Ecto neural progenitor cell (in vitro differentiated cells): ENCODE measurements at regions not wholly inside any gene's neighbourhood (a gene's known extent, or its start where the extent isn't known, plus 50 kb on each side); places are given as distances from the start of the nearest gene placed in this dataset.
"Not testable (repeated sequence)": the region's sequence is repeated elsewhere in the genome, so short reads cannot be mapped to it uniquely, and the experiment has no call there.

Experiments used
- DNase-seq: peaks from one replicate; pipeline ENCODE4 v3.0.0-alpha.2; 2018; ENCODE audit warnings: low spot score

DNA sequence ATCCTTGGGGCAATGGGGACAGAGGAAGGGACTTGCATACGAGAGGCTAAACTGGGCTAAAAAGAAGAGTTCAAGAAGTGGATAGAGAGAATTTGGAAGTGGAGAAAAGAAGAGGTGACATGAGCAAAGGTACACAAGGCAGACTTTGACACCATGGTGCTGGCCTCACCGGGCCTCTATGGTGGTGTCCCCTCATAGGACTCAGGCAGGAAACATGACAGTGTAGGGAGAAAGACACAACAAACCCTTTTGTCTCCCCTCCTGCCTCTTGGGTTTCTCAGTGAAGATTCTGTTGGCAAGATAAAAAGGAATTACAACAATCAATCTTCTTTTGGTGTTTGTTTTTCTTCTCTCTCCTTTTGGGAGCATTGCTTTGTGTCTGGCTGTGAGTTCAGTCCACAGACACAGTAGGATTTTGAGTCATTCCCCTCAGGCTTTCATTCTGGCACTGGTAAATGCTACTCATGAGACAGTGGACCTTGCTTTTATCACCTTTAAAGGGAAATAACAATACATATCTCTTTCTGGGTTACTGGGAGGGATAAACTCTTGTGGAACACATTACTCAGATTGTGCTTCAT, 827.7 kb downstream of the TNS3 start:
- DNase-seq = no peak

GRCh38 chr7:46753662-46754061, 828.2 kb downstream of the TNS3 start:
- no peak for DNase-seq

- DNase-seq = no peak
Observed at GRCh38 chr7:46752881-46753366, 829.0 kb downstream of the TNS3 start.

DNA sequence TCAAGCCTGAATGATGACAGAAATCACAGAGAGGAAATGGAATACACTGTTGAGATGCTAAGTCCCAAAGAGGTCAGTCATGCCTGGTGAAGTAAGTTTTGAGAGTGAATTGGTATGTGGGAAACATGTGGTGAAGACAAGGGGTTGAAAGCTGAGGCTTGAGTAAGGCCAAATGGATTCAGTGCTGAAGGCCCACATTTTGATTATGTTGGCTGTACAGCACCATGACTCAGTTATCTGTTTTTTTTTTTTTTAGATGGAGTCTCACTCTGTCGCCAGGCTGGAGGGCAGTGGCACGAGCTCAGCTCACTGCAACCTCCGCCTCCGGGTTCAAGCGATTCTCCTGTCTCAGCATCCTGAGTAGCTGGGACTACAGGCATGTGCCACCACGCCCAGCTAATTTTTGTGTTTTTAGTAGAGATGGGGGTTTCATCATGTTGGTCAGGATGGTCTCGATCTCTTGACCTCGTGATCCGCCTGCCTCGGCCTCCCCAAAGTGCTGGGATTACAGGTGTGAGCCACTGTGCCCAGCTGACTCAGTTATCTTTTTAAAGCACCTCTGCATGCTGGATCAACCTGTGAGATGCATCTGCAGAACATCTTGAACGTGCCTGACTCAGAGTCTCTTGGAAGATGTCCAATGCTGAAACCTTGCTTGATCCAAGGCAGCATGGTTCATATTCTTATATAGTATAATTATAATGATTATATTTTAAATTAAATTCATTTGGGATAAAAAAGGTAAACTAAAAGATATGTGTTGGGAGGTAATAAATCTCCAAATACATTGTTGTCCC, 829.8 kb downstream of the TNS3 start:
- DNase-seq = not testable (repeated sequence)

DNA sequence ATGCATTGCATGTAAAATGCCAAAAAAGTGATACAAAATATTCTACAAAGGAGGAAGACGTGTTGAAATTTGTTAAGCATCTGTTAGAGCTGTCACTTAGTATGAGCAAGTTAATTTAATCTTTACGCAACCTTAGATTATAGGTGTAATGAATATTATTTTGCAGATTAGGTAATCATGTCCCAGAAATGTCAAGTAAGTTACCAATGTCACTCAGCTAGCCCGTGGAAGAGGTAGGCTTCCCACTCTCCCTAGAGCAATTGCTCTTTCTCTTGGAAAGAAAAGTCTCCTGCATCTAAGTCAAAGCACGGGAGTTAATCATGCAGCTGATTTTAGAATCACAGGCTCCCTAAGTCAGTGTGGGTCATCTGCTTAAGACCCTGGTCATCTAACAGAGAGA, 830.4 kb upstream of the IGFBP3 start:
- no peak for DNase-seq

DNA sequence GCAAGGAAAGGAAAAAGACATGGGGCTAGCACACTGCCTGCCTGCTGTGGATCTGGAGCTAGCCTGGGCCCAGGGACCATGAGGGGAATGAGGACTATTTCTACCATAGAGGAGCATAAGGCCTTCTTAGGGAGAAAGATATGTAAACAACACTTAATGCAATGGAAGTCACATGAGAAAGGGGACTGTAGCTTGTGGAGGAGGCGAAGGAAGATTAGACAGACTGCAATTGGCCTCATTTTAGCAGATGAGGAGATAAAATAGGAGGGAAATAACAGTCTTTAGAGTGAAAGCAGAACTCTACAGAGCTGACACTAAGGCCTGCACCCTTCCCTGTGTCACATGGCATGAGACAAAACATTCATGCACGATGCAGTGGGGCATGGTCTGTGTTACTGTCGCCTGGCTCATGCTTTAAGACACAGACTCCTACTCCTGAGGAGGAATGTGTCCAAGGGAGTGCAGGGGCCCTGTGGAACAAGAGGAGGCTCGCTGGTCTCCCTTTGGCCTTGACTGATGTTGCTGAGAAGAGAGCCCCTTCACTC, 829.3 kb upstream of the IGFBP3 start:
- no peak for DNase-seq

DNA sequence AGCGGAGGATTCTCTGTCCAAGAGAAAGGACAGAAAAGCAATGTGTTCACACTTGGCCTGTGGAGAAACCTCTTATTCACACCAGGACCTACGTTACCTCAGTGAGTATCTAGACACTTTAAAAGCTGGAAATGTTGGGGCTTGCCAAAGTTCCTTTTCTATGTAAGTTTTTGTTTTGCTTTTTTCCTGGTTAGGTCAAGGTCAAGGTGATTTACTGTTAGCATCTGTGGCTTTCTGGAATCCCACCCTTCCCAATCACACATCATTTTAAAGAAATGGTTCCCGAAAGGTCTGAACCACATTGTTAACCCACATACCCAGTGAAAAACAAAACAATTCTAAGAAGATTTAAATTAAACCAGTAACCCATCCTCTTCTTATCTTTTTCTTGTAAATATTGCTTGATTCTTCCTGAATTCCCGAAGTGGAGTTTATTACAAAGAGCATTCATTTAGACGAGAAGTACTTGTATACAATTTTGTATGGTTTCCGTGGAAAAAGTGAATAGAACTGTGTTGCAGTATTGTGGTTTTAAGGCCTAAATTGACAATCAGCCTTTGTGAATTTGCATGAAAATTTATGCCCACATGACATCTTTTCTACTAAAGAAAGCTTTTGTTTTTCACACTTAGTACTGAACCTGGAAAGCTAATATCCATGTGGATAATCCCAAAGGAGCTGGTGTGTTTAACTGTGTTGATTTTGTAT, 827.0 kb upstream of the IGFBP3 start:
- no peak for DNase-seq

GRCh38 chr7:46746695-46747687, 825.9 kb upstream of the IGFBP3 start:
- DNase-seq = no peak

DNA sequence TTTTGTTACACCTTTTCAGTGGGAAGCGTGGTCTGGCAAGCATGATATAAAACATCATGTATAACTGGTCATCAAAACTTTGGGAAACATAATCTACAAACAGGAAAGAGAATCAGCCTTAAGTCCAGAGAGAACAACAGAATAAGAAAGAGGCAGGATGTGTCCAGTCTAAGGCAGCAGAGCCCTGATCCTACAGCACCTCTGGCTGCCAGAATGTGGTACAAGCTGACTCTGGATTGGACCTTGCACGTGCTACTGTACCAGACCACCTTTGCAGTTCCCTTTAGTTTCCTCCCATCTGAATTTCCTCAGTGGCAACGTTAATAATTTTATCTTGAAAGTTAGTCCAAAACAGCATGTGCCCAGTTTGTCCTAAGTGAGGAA, 824.6 kb upstream of the IGFBP3 start:
- no peak for DNase-seq

- DNase-seq = no peak
Observed at GRCh38 chr7:46744957-46745706, 824.1 kb upstream of the IGFBP3 start.

DNA sequence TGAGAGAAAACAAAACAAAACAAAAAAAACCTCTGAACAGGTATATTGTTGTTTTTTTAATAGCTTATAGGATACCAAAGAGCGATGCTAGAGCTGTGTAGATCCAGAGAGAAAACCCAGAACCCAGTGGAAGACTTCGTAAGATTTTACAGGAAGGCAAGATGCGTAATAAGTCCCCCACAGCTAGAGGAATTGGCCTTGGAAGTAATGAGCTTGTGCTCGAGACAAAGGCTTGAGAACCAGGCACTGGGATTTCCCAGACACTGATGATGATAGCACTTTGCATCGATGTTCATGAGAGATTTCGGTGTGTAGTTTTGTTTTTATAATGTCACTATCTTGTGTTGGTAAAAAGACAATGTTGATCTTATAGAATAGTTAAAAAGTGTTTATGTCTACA, 821.5 kb upstream of the IGFBP3 start:
- DNase-seq = no peak

DNA sequence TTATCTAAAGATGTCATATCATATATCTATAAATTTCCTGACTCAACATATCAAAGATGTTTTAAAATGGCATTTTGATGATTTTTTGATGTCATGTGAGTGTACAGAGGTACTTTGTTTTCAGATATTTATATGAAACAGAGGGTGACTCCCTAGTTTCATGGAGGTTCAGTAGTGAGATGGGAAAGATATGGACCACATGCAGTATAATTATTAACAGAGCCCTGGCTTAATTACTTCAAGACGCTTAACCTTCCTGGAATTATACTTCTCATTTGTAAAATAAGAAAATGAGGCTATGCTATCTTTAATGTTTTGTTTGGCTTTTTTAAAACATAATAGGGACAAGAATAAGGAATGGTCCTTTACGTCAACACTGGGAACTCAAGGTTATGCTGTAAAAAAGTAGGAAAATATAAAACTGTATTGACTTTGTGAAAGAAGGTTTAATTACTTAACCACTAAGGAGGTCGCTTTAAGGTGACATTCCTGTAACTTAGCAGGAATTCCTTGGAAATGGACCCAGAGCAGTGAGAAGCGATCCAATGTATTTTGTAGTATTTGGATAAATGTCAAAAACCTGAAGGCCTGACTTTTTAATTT, 821.0 kb upstream of the IGFBP3 start:
- no peak for DNase-seq

- DNase-seq = no peak
Observed at GRCh38 chr7:46741181-46741580, 820.1 kb upstream of the IGFBP3 start.

DNA sequence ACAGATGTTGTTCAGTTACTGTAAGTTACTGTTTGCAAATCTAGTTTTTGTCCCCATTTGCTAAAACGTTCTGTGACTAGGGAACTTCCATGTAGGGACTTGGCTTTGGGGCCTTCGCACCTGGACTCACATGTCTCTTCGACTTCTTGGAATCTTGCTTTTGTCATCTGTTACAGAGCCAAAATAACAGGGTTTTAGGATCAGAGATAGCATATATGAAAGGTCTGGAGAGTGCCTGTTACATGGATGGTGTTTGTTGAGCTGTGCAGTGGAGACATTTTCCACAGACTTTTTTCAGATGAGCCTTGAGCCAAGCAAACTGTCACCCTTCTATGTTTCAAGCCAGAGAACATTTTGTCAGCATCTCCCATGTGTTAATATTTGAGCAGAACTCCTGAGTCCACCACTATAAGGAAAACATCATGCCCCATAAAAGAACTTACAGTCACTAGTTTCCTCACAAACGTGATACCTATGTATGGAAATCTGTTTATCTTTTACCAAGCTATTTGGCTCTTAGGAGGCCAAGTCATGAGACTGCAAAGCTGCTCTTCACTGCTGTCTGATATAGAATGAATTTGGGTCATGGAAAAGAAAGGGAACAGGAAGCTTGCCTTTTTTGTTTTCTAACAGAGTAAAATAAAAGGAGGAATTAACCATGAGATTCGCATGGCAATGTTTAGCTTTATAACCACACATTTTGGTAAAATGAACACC, 818.6 kb upstream of the IGFBP3 start:
- no peak for DNase-seq

DNA sequence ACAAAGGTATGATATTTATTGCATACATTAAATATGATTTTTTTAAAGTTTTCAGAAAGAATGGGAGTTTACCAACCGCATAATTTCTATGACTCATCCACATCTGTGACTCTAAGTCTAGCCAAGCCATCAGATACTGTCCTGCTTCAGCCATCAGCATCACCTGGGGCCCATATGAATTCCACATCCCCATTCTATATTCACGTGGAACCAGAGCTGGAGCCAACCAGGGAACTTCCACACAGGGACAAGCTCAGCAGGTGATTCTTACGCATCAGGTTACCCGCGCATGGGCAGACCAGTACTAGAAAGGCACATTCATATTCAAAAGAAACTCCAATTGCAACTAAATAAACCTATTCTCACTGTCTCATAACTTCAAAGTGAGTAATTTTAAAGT, 817.7 kb upstream of the IGFBP3 start:
- DNase-seq = no peak

GRCh38 chr7:46738165-46738564, 817.1 kb upstream of the IGFBP3 start:
- DNase-seq = no peak

DNA sequence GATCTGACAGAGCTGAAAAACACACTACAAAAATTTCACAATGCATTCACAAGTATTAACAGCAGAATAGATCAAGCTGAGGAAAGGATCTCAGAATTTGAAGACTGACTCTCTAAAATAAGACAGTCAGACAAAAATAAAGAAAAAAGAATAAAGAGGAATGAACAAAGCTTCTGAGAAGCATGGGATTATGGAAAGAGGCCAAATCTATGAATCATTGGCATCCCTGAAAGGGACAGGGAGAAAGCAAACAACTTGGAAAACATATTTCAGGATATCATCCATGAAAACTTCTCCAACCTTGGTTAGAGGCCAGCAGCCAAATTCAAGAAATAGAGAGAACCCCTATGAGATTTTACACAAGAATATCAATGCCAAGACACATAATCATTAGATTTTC, 804.8 kb upstream of the IGFBP3 start:
- DNase-seq = no peak

DNA sequence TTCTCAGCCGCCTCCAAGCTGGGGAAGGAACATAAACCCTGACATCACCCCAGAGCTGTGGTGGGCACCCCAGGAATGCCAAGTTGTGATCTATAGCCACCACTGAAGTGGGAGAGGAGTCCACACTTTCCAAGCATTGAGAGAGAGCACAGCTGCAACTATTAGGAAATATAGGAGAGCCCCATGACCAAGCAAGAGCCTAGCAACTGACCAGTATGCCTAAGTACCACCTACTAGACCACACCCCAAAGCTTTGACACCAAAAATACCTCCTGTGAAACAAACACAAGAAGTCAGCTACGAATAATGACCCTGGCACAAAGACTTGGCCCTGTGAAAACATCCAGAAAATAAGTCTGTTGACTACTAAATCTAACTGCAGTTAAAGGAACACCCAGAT, 804.1 kb upstream of the IGFBP3 start:
- no peak for DNase-seq

- no peak for DNase-seq
Observed at GRCh38 chr7:46723742-46724141, 802.7 kb upstream of the IGFBP3 start.

- DNase-seq = no peak
Observed at GRCh38 chr7:46723003-46723402, 801.9 kb upstream of the IGFBP3 start.
